ENCODE measurements at regions not wholly inside any gene's neighbourhood (a gene's known extent, or its start where the extent isn't known, plus 50 kb on each side); places are given as distances from the start of the nearest gene placed in this dataset.

DNA sequence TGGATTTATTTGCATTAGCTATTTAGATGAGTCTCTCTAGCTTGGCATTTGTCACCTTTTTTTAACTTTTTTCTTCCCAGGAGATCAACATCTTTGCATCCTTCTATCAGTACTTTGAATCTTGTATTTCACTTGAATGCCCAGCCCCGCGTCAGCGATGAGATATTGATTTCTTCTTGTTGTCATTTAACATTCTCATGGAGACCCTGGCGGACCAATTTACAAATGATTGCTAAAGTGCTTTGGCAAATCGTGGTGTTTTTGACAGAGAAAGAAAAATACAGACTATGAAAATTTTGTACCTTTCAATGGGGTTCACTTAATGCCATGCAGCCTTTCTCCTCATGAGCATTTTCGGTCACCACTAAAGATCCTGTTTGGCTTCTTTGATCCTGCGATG lies 269.7 kb downstream of the ABCC12 start:
- H3K9me3 ChIP-seq: no peaks in the 10 kb centered on the region
- H3K27me3 ChIP-seq: peaks cover 0 to 12% (median 0%) of the 10 kb centered on the region in 4 donors
- no peaks in the 10 kb centered on the region for H3K36me3 ChIP-seq
- no peak overlapping the region for H3K27ac ChIP-seq
- no peak for DNase-seq
- no peaks in the 10 kb centered on the region for H3K4me1 ChIP-seq
- no peak for TF ChIP-seq POLR2A (IDR thresholded peaks at IDR 0.05)
- TF ChIP-seq CTCF (IDR thresholded peaks at IDR 0.05): no peak
- intact Hi-C loops (cut with DNase I): no loop called here
- H3K4me3 ChIP-seq: no peak overlapping the region
- 64 to 69% methylated on average over 7 of the region's 7 CpGs for WGBS, 2 donors

DNA sequence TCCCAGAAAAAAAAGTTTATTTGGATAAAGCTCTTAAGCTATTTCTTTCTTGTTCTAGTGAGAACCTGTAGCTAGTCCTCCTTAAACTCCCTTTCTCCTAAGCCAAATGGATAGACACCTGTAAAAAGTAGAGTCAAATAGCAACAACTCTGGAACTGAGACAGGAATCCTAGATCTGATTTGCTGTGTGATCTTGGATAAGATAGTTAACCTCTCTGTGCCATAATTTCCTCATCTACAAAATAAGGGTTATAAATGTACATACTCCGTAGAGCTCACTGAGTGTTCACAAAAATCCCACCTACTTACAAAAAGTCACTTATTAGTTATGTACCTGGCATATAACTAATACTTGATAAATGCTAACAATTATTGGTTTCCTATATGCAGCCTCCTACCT lies 270.3 kb downstream of the ABCC12 start:
- no peak overlapping the region for H3K4me3 ChIP-seq
- no peaks in the 10 kb centered on the region for H3K36me3 ChIP-seq
- intact Hi-C loops (cut with DNase I): no loop called here
- TF ChIP-seq CTCF (IDR thresholded peaks at IDR 0.05) (no peak), POLR2A (IDR thresholded peaks at IDR 0.05) (no peak)
- DNase-seq: no peak
- H3K27ac ChIP-seq: no peak overlapping the region
- H3K4me1 ChIP-seq: no peaks in the 10 kb centered on the region
- WGBS, 2 donors: 53 to 79% methylated on average over 1 of the region's 1 CpG
- peaks cover 0 to 12% (median 0%) of the 10 kb centered on the region in 4 donors for H3K27me3 ChIP-seq
- H3K9me3 ChIP-seq: no peaks in the 10 kb centered on the region

DNA sequence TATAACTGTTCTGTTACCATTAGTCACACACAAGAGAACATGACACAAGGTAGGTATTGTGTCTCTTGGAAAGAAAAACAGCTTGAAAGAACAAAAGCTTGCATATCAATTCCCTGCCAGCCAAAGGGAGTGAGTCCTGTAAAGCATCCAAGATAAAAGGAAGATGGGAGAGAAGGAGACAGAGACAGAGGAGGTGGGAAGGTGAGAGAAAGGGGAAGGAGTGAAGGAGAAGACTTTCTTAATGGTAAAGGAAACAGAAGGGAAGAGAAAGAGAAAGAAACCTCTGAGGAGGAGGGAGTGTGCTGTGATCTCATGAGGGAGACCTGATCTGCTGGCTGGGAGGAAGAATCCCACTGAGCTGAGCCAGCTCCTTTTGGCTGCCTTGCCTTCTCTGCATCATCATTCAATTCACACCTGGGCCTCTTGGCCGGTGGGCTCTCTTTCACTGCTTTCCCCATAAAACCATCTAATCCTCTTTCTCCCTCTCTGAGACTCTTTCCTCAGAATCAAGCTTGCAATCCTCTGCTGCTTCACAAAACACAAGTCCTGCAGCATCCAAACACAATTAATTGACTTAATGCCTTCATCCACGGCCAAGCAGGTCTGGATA lies 271.6 kb downstream of the ABCC12 start:
- TF ChIP-seq POLR2A (IDR thresholded peaks at IDR 0.05) (no peak), CTCF (IDR thresholded peaks at IDR 0.05) (no peak)
- Histone ChIP-seq H3K4me1 (no peaks in the 10 kb centered on the region), H3K9me3 (no peaks in the 10 kb centered on the region), H3K27me3 (peaks cover 0 to 12% (median 0%) of the 10 kb centered on the region in 4 donors), H3K36me3 (no peaks in the 10 kb centered on the region), H3K27ac (no peak overlapping the region), H3K4me3 (no peak overlapping the region)
- 5 to 14% methylated on average over 2 of the region's 2 CpGs for WGBS, 2 donors
- DNase-seq: no peak
- intact Hi-C loops (cut with DNase I): no loop called here

DNA sequence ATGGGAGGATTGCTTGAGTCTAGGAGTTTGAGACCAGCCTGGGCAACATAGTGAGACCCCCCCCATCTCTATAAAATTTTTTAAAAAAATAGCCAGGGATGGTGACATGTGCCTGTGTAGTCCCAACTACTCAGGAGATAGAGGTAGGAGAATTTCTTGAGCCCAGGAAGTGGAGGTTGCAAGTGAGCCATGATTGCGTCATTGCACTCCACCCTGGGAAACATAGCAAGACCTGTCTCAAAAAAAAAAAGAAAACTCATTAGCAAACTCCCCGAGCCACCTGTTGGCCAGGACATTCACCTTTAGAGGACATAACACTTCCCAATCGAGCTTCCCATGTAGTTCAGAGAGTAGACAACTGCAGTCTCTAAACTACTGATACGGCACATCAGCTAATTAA lies 274.2 kb downstream of the ABCC12 start:
- intact Hi-C loops (cut with DNase I): no loop called here
- Histone ChIP-seq H3K36me3 (no peaks in the 10 kb centered on the region), H3K27me3 (peaks cover 0 to 3% (median 0%) of the 10 kb centered on the region in 4 donors), H3K27ac (no peak overlapping the region), H3K4me3 (no peak overlapping the region), H3K4me1 (no peaks in the 10 kb centered on the region), H3K9me3 (no peaks in the 10 kb centered on the region)
- 66 to 84% methylated on average over 4 of the region's 4 CpGs for WGBS, 2 donors
- TF ChIP-seq POLR2A (IDR thresholded peaks at IDR 0.05) (no peak), CTCF (IDR thresholded peaks at IDR 0.05) (no peak)
- DNase-seq: no peak

- WGBS, 2 donors: 90 to 94% methylated on average over 5 of the region's 5 CpGs
- no peak overlapping the region for H3K4me3 ChIP-seq
- no peaks in the 10 kb centered on the region for H3K27me3 ChIP-seq
- no peak overlapping the region for H3K27ac ChIP-seq
- no peak for DNase-seq
- H3K9me3 ChIP-seq: no peaks in the 10 kb centered on the region
- TF ChIP-seq CTCF (IDR thresholded peaks at IDR 0.05) (no peak), POLR2A (IDR thresholded peaks at IDR 0.05) (no peak)
- no peaks in the 10 kb centered on the region for H3K36me3 ChIP-seq
- intact Hi-C loops (cut with DNase I): no loop called here
- H3K4me1 ChIP-seq: no peaks in the 10 kb centered on the region
These were observed 275.1 kb downstream of the ABCC12 start for GRCh38 chr16:47880653-47881052.
